Colonic mucosa (tissue), 4 donors: ENCODE measurements at regions not wholly inside any gene's neighbourhood (a gene's known extent, or its start where the extent isn't known, plus 50 kb on each side); places are given as distances from the start of the nearest gene placed in this dataset.

Experiments
- DNase-seq: peaks from one replicate; pipeline ENCODE4 v3.0.0-alpha.2; 2020
- H3K27ac ChIP-seq: fragments of 200-600 bp; one replicate; pipeline ENCODE4 v1.8.0; 2021
- H3K27me3 ChIP-seq: fragments of 200-600 bp; one replicate; pipeline ENCODE4 v1.8.0; 2021
- H3K36me3 ChIP-seq: fragments of 200-600 bp; one replicate; pipeline ENCODE4 v1.8.0; 2021
- H3K4me1 ChIP-seq: fragments of 200-600 bp; one replicate; pipeline ENCODE4 v1.8.0; 2021; ENCODE audit warnings: mild to moderate bottlenecking
- H3K4me3 ChIP-seq: fragments of 200-600 bp; one replicate; pipeline ENCODE4 v1.8.0; 2021
- H3K9ac ChIP-seq, 2 donors: one replicate each; pipeline ENCODE4 v1.7.0; 2013; ENCODE audit warnings: control low read depth in 2 of 2, low read depth in 2 of 2, low read length in 2 of 2
- H3K9me3 ChIP-seq: fragments of 200-600 bp; one replicate; pipeline ENCODE4 v1.8.0; 2021
- intact Hi-C: fragments of 100-400 bp; cut with DNase I; formaldehyde crosslinking; loops from one replicate; pipeline ENCODE4 v1.14.1; 2022
- TF ChIP-seq, protein P1 (sequence below): fragments of 200-600 bp; IDR thresholded peaks from one replicate; pipeline ENCODE4 v1.8.0; 2022; ENCODE audit warnings: antibody characterized with exemption, mild to moderate bottlenecking
- donor health status: healthy.
- donor health status: DM: no; HTN: no; CAD: no.
- donor health status: DM: no; HTN: no; CAD: no.

DNA sequence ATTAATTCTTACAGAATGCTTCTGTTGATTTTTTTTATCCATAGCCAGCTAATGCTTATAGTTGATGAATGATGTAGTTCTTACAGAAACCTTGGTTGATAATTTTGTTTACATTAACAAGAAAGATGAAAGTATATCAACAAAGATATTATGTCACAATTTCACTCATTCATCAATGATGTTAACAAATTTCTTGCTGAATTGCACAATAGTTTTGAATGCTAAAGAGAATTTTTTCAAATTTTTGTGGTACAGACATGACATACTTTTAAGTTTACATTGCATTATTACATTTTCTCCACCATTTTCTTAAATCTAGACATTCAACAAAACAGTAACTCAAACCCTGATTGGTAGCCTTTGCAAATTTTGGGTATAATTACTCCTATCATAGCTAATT is 236.3 kb downstream of the FOXD2 start:
- intact Hi-C loops, result no loop called here
- H3K27ac ChIP-seq, result no peak overlapping the region

DNA sequence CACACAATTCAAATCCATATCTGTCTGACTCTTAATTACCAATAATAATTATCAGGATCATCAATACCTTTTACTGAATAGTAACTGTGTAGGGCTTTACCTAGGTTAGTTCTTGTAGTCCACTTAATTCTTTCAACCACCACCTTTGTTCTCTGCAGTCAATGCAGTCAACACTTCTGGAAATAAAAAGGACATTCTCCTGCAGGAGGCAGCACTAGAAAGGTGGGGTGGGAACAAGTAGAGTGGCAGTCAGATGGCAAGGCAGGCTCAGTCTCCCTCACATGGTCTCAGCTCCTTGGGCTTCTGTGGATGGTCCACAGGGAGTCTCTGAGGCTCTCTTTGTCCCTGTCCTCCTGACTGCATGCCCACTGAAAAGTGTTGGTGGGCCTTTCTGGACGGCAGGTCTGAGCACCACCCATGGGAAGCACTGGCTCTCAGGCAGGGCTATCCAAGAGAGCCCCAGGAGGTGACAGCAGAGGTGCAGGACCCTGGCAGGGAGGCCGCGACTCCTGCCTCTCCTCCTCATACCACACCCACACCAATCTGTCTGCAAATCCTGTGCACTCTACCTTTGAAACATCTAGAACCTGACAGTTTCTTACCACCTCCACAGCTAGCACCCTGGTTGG is 237.3 kb downstream of the FOXD2 start:
- no peaks in the 10 kb centered on the region for H3K9me3 ChIP-seq
- no peaks in the 10 kb centered on the region for H3K36me3 ChIP-seq
- H3K4me1 ChIP-seq, result no peaks in the 10 kb centered on the region
- H3K27ac ChIP-seq, result no peak overlapping the region
- TF ChIP-seq, protein P1, sequence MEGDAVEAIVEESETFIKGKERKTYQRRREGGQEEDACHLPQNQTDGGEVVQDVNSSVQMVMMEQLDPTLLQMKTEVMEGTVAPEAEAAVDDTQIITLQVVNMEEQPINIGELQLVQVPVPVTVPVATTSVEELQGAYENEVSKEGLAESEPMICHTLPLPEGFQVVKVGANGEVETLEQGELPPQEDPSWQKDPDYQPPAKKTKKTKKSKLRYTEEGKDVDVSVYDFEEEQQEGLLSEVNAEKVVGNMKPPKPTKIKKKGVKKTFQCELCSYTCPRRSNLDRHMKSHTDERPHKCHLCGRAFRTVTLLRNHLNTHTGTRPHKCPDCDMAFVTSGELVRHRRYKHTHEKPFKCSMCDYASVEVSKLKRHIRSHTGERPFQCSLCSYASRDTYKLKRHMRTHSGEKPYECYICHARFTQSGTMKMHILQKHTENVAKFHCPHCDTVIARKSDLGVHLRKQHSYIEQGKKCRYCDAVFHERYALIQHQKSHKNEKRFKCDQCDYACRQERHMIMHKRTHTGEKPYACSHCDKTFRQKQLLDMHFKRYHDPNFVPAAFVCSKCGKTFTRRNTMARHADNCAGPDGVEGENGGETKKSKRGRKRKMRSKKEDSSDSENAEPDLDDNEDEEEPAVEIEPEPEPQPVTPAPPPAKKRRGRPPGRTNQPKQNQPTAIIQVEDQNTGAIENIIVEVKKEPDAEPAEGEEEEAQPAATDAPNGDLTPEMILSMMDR, result no peak
- H3K9ac ChIP-seq, result no peak overlapping the region
- intact Hi-C loops, result no loop called here
- H3K4me3 ChIP-seq, result no peak overlapping the region
- peak; percentile 17 for DNase-seq
- no peaks in the 10 kb centered on the region for H3K27me3 ChIP-seq

More for the DNA sequence above, 236.3 kb downstream of the FOXD2 start:
- no peaks in the 10 kb centered on the region for H3K9me3 ChIP-seq
- no peak overlapping the region for H3K9ac ChIP-seq
- H3K36me3 ChIP-seq, result no peaks in the 10 kb centered on the region
- no peak for DNase-seq
- H3K27me3 ChIP-seq, result no peaks in the 10 kb centered on the region
- H3K4me3 ChIP-seq, result no peak overlapping the region
- TF ChIP-seq, protein P1, result no peak
- no peaks in the 10 kb centered on the region for H3K4me1 ChIP-seq

DNA sequence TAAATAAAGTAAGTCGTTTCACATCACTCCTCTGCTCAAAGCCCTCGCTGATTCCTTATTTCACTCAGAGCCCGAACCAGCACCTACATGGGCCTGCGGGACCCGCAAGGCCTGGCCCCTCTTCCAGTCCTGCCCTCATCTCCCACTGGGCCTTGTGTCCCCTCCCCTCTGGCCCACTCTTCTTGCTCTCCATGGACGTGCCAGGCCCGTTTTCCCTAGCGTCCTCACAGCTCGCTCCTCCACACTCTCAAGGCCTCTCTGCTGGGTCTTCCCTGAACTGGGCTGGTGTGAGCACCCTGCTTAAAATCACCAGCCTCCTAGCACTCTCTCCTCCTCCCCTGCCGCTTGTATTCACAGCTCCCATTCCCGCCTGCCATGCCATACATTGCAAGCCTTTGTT is 237.9 kb downstream of the FOXD2 start:
- DNase-seq, result peak; percentile 9
- TF ChIP-seq, protein P1, result no peak
- intact Hi-C loops, result no loop called here
- H3K4me3 ChIP-seq, result no peak overlapping the region
- no peak overlapping the region for H3K9ac ChIP-seq
- no peaks in the 10 kb centered on the region for H3K36me3 ChIP-seq
- H3K27me3 ChIP-seq, result no peaks in the 10 kb centered on the region
- H3K4me1 ChIP-seq, result no peaks in the 10 kb centered on the region
- no peak overlapping the region for H3K27ac ChIP-seq
- H3K9me3 ChIP-seq, result no peaks in the 10 kb centered on the region

DNA sequence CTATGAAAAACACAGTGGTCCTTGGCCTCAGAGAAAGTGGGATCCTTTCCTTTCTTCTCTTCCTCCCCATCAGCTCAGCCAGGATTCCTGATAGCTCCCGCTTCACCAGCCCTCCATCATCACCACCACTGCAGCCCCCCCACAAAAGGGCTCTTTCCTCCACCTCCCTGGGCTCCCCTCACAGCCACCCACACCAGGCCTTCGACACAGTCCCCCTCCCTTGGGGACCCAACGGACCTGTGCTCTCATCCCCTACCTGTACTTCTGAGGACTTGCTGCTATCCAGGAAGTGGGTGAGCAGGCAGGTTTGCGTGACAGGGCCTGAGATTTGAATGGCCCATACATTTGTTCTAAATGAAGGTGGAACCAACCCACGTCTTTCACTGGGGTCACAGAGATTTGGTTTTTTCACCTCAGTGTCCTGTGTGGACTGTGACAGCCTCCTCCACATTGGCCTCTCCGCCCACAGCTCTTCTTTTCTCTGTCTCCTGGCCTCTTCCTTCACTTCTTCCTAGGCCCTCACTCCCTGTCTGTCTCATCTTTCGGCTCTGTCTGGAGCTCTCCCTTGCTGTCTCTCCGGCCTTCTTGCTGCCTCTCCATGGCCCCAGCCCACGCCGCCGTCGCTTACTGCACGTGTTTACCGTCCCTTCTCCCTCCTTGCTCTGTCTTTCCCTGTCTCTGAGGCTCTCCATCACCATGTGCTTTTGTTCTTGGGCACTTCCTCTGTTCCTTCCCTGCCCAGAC is 238.6 kb downstream of the FOXD2 start:
- peak; percentile 10 for DNase-seq
- Histone ChIP-seq H3K4me1 (no peaks in the 10 kb centered on the region), H3K9ac (no peak overlapping the region), H3K4me3 (no peak overlapping the region), H3K36me3 (no peaks in the 10 kb centered on the region), H3K27me3 (no peaks in the 10 kb centered on the region), H3K9me3 (no peaks in the 10 kb centered on the region), H3K27ac (no peak overlapping the region)
- intact Hi-C loops, result no loop called here
- TF ChIP-seq, protein P1, result no peak

DNA sequence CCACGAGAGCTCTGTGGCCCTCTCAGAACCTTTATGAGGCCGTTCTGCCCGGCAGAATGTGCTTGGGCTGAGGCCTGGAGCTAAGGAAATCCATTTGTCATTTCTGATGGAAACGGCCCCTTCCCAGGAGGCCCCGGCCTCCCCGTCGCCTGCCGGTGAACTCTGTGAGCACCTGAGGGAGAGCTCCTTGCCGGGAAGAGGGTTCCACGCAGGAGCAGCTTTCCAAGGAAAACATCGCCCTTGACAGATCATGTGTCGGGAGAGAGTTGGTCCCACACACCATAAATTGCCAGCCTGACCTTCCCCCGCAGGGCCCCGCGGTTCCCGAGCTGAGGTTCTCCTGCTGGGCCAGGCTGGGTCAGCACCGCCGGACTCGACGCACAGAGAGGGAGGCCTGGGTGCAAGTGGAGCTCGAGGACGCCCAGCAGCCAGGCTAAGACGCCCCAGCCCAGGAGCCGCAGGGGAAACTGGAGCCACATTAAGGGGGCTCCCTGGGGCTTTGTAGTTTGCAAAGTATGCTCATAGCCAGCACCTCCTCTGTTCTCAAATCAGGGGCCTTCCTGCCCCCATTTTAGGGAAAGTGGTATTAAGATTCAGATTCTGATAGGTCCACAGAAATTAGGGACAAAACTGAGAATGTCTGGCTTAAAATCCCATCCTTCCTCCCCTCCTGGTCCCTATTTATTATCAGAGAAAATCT is 239.5 kb downstream of the FOXD2 start:
- H3K4me3 ChIP-seq, result no peak overlapping the region
- peak; percentile 12 for DNase-seq
- TF ChIP-seq, protein P1, result no peak
- H3K9ac ChIP-seq, result no peak overlapping the region
- H3K27me3 ChIP-seq, result no peaks in the 10 kb centered on the region
- intact Hi-C loops, result no loop called here
- H3K27ac ChIP-seq, result no peak overlapping the region
- no peaks in the 10 kb centered on the region for H3K4me1 ChIP-seq
- no peaks in the 10 kb centered on the region for H3K9me3 ChIP-seq
- H3K36me3 ChIP-seq, result no peaks in the 10 kb centered on the region
